ENCODE measurements at regions not wholly inside any gene's neighbourhood (a gene's known extent, or its start where the extent isn't known, plus 50 kb on each side); places are given as distances from the start of the nearest gene placed in this dataset.
"Not testable (repeated sequence)": the region's sequence is repeated elsewhere in the genome, so short reads cannot be mapped to it uniquely, and the experiment has no call there.

GRCh38 chr13:26483546-26483945 lies 73.9 kb upstream of the WASF3 start:
- no peak for DNase-seq (ENCODE audit: low read depth in 2 of 2)

- no peak for DNase-seq (ENCODE audit: low read depth in 2 of 2)
Observed at GRCh38 chr13:26484196-26484595, 73.3 kb upstream of the WASF3 start.

- no peak for DNase-seq (ENCODE audit: low read depth in 2 of 2)
Observed at GRCh38 chr13:26485288-26485687, 72.2 kb upstream of the WASF3 start.

GRCh38 chr13:26485786-26486185 lies 71.7 kb upstream of the WASF3 start:
- no peak for DNase-seq (ENCODE audit: low read depth in 2 of 2)

GRCh38 chr13:26486550-26486949 lies 70.9 kb upstream of the WASF3 start:
- no peak for DNase-seq (ENCODE audit: low read depth in 2 of 2)

- no peak for DNase-seq (ENCODE audit: low read depth in 2 of 2)
Observed at GRCh38 chr13:26487781-26488180, 69.7 kb upstream of the WASF3 start.

GRCh38 chr13:26488236-26489003 lies 69.1 kb upstream of the WASF3 start:
- DNase-seq (ENCODE audit: low read depth in 2 of 2): no peak

DNA sequence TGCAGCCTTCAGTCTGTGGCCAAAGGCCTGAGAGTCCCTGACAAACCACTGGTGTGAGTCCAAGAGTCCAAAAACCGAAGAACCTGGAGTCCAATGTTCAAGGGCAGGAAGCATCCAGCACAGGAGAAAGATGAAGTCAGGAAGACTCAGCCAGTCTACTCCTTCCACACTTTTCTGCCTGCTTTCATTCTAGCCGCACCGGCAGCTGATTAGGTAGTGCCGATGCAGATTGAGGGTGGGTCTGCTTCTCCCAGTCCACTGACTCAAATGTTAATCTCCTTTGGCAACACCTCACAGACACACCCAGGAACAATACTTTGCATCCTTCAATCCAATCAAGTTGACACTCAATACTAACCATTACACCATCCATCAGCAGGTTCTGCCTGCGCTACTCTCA lies 65.2 kb upstream of the WASF3 start:
- DNase-seq (ENCODE audit: low read depth in 2 of 2): not testable (repeated sequence)

- DNase-seq (ENCODE audit: low read depth in 2 of 2): no peak
Observed at GRCh38 chr13:26494571-26495195, 62.8 kb upstream of the WASF3 start.

GRCh38 chr13:26495750-26496149 lies 61.7 kb upstream of the WASF3 start:
- no peak for DNase-seq (ENCODE audit: low read depth in 2 of 2)

DNA sequence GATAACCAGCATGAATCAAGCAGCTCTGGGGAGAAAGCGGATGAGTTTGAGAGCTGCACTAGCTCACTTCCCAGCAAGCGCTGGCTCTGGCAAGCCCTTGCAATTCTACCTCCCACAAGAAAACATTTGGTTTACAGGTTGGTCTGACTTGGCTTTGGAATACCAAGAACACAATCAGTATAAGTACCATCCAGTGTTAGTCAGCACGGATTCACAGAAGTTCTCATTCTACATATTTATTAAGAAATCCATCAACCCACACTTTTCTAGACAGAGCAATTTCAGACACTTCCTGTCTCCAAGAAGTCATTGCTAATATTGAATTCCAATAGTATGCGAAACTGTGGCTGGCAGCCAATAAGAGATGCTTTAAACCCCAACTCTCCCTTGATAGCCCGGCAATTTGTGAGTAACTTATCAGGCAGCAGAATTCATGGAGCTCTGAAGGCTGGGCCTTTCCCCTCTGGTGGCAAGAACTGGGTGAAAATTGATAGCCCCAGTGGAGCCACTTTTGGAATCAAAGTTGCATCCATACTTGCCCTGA lies 59.4 kb upstream of the WASF3 start:
- DNase-seq (ENCODE audit: low read depth in 2 of 2): no peak

DNA sequence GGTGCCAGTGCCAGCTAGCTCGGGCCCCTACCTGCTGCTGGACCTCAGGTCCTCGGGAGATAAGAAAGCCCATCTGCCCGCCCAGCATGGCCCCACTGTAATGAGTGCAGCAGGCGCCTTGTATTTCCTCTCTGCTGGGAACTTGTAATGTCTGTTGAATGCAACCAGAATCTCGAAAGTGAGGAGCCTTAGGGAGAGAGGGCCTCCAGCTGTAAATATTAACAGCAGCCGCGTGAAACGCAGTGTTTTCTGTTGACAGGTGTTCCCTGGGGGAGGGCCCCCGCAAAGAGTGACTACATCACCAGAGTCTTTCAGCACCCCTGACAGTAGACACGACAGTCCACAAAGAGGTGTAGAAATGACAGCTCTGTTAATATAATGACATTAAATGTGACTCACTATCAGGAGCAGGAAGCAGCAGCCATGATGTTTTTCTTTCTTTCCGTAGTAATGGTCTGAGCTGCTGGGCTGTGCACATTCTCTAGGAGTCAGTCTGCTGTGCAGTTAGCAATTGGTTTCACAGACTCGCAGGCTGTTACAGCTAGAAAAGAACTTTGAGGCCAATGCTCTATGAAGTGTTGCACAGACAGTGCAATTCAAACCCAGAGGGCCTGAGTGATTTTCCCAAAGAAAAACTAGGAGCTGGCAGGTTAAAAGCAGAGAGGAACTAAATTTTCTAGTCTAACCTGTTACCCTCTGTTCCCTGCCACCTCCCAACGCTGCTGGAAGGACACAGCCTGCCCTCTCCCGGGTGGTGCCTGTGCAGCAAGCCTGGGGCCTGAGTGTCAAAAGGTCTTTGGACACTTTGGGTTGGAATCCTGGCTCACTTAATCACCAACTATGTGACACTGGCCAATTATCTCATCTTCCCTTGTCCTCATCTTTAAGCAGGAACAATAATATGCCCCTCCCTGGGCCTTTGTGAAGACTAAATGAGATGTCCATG lies 58.6 kb upstream of the WASF3 start:
- no peak for DNase-seq (ENCODE audit: low read depth in 2 of 2)

DNA sequence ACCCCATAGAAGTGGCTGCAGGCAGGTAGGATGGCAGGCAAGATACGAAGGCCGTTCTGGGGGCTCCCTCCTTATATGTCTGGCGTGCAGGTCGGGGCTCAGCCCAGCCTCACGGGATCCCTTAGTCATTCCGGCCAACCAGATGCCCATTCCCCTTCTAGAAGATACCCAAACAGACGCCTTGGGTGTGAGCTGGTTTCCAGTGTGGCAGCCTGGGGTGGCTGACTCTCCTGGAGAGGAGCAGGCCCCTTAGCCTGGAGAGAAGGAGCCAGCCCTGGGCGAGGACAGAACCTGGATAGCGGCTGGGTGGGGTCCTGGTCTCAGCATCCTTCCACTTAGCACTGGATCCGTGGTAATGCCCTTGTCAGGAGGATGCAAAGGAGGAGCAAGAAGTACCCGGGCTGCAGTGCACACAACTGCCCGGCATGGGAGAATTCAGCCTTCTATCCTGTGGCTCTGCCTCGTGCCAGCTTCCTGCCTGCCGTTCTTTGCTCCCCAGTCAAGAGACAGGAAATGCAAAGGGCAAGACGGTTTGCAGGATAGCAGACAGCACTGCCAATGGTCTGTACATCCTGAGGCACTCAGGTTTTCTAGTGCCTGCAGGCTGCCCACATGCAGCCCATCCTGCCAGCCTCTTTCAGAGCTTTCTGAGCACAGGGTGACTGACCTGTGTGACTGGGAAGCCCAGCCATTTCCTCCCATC lies 56.7 kb upstream of the WASF3 start:
- no peak for DNase-seq (ENCODE audit: low read depth in 2 of 2)

GRCh38 chr13:26501641-26502040 lies 55.8 kb upstream of the WASF3 start:
- DNase-seq (ENCODE audit: low read depth in 2 of 2): no peak

GRCh38 chr13:26502826-26503225 lies 54.7 kb upstream of the WASF3 start:
- DNase-seq (ENCODE audit: low read depth in 2 of 2): no peak

DNA sequence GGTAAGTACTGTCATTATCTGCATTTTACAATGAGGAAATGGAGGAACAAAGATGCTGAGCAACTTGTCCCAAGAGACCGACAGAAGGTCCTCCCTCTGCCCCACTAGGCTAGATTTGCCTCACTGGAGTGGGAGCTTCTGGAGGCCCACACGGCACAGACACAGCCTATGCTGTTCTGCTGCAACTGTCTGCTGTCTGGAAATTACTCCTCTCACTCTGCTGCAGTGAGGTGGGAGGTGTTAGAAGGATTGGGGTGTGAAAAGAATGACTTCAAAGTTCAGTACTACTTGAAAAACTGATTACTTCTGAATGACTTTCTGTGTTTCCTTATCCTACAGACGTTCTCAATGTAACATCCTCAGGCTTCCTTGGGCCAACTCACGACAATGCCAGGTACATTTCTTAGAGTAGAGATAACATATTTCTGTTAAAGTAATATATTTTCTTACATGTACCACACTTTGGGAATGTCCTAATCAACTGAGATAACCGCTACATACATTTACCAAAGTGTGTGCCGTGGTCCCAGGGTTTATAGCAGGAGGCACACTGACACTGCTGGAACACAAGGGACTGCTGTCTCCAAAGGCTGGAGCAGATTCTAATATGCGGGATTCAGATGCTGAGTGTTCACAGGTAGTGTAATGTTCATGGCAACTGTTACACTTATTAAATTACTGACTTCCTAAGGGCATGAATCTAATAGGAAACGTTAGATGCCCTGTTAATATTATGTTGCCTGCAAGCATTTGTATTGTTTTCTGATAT lies 53.5 kb upstream of the WASF3 start:
- no peak for DNase-seq (ENCODE audit: low read depth in 2 of 2)
